ENCODE measurements at regions not wholly inside any gene's neighbourhood (a gene's known extent, or its start where the extent isn't known, plus 50 kb on each side); places are given as distances from the start of the nearest gene placed in this dataset.

GRCh38 chr1:185419718-185420117, 102.7 kb upstream of the IVNS1ABP start:
- TF ChIP-seq POLR2A (IDR thresholded peaks at IDR 0.05; ENCODE audit: low read depth, low read length) (no peak), POLR2AphosphoS5 (IDR thresholded peaks at IDR 0.05; ENCODE audit: low read depth, low read length) (no peak), TAF1 (IDR thresholded peaks at IDR 0.05; ENCODE audit: borderline replicate concordance, low read depth, low read length) (no peak)
